Gastrocnemius medialis (tissue), 4 donors: ENCODE measurements at regions not wholly inside any gene's neighbourhood (a gene's known extent, or its start where the extent isn't known, plus 50 kb on each side); places are given as distances from the start of the nearest gene placed in this dataset.

Source experiments
- POLR2A ChIP-seq, 2 donors: fragments of 450-650 bp; IDR thresholded peaks; one replicate each; pipeline ENCODE4 v1.6.1; 2017; ENCODE audit warnings: antibody characterized with exemption in 2 of 2, mild to moderate bottlenecking in 2 of 2, moderate library complexity in 2 of 2
- TF ChIP-seq, protein P1 (sequence below), 5 experiments: fragments of 450-650 bp in 3 of 5; fragments of 200-600 bp in 2 of 5; sonication (generic) in 2 of 5; IDR thresholded peaks in 4 of 5; conservative IDR thresholded peaks in 1 of 5; 1 replicate in 4 of 5; 2 replicates in 1 of 5; pipeline ENCODE4 v1.5.1; 2016 to 2019; ENCODE audit warnings: antibody characterized with exemption in 5 of 5, mild to moderate bottlenecking in 3 of 5, moderate library complexity in 3 of 5

DNA sequence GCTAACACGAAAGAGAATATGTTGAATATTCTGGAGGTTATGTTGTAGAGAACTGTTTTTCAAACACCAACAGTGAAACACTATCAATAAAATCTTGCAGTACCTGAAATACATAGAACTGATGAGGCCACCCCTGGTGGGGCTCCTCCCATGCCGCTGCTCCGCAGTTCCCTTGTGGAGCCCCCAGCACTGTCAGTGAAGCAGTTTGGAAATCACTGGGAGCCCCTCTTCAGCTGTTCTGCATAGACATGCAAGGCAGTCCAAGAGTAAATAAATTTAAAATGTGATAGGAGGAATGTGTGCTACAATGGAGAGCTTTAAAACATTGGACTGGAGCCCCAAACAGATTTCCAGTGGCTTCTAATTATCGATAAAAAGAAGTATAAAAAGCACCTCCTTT is 189.4 kb downstream of the FNDC1 start:
- TF ChIP-seq POLR2A (IDR thresholded peaks at IDR 0.05) = no peak
- TF ChIP-seq, protein P1, sequence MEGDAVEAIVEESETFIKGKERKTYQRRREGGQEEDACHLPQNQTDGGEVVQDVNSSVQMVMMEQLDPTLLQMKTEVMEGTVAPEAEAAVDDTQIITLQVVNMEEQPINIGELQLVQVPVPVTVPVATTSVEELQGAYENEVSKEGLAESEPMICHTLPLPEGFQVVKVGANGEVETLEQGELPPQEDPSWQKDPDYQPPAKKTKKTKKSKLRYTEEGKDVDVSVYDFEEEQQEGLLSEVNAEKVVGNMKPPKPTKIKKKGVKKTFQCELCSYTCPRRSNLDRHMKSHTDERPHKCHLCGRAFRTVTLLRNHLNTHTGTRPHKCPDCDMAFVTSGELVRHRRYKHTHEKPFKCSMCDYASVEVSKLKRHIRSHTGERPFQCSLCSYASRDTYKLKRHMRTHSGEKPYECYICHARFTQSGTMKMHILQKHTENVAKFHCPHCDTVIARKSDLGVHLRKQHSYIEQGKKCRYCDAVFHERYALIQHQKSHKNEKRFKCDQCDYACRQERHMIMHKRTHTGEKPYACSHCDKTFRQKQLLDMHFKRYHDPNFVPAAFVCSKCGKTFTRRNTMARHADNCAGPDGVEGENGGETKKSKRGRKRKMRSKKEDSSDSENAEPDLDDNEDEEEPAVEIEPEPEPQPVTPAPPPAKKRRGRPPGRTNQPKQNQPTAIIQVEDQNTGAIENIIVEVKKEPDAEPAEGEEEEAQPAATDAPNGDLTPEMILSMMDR (IDR thresholded peaks at IDR 0.05 in 4 of 5, conservative IDR thresholded peaks at IDR 0.05 in 1 of 5) = no peak
